ENCODE measurements at regions not wholly inside any gene's neighbourhood (a gene's known extent, or its start where the extent isn't known, plus 50 kb on each side); places are given as distances from the start of the nearest gene placed in this dataset.
"Not testable (repeated sequence)": the region's sequence is repeated elsewhere in the genome, so short reads cannot be mapped to it uniquely, and the experiment has no call there.

DNA sequence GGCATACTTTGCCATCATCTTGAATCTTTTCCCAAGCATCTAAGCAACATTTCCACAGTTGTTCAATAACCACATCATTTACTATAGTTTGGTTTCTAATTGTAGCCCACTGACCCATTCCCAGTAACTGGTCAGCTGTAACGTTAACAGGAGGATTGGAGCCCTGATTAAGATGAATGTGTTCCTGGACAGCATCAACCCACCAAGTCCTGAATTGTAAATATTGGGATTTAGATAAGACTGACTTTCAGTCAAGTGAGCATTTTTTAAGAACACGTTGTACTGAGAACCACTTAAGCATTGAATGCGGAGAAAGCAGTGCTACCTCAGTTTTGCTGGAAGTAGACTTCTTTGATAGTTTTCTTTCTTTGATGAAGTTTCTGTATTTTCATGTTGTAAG lies 53.3 kb upstream of the ARL4D start:
- DNase-seq = not testable (repeated sequence)

DNA sequence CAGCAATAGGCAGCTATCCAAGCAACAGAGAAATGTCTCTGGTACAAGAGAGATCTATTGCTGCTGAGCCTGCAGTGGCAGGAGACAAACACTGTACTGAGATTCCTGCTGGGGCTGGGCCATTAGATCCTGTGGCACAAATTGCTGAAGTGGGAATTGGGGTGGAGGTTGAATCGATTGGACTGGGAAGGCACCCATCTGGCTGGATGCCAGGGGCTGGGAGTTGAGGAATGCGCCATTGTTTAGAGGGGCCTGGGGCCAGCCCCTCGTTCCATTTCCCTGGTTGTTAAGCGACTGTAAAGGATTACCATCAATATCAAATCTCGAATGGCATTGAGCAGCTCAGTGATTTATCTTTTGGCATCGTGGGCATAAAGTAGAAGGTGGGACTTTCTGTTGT lies 54.1 kb upstream of the ARL4D start:
- DNase-seq = no peak

DNA sequence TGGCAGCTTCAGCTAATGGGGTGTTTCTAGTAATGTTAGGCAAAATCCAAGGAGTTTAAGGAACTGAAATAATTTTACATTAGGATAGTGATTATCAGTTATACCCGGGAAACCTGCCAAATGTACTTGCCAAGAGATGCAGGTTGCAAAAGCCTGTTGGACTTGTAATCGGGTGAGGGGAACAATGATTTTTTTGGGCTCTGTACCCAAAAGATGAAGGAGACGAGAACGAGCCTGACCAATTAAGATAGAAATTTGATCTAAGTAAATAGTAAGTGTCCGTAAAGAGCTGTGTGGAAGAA lies 56.3 kb upstream of the ARL4D start:
- DNase-seq = no peak

DNA sequence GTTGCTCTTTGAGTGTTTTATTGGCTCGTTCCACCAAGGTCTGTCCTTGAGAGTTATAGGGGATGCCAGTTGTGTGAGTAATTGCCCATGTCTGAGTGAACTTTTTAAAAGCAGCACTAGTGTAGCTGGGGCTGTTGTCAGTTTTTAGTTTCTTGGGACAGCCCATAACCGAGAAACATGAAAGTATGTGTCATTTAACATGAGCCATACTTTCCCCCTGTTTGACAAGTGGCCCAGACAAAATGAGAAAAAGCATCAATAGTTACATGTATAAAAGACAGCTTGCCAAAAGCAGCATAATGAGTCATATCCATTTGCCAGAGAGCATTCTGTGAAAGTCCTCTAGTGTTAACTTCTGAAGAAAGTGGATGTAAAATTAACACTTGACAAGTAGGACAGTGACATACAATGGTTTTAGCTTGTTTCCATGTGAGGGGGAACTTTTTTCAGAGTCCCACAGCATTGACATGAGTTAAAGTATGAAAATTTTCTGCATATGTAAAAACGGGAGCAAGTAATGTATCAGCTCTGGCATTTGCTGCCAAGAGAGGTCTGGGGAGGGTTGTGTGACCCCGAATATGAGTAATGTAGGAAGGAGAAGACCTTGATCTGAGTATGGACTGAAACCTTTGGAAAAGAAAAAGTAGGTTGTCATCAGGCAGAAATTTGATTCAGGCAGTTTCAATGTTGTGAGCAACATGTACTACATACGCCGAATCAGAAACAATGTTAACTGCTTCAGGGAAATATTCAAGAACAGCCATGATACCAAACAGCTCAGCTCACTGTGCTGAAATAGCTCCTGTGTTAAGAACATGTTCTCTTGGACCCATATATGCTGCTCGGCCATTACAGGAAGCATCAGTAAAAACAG lies 56.8 kb upstream of the ARL4D start:
- DNase-seq = no peak

GRCh38 chr17:43338886-43339516 lies 59.8 kb upstream of the ARL4D start:
- DNase-seq = peak; percentile 62

- no peak for DNase-seq
Measured at GRCh38 chr17:43337684-43338428, 60.9 kb upstream of the ARL4D start.

DNA sequence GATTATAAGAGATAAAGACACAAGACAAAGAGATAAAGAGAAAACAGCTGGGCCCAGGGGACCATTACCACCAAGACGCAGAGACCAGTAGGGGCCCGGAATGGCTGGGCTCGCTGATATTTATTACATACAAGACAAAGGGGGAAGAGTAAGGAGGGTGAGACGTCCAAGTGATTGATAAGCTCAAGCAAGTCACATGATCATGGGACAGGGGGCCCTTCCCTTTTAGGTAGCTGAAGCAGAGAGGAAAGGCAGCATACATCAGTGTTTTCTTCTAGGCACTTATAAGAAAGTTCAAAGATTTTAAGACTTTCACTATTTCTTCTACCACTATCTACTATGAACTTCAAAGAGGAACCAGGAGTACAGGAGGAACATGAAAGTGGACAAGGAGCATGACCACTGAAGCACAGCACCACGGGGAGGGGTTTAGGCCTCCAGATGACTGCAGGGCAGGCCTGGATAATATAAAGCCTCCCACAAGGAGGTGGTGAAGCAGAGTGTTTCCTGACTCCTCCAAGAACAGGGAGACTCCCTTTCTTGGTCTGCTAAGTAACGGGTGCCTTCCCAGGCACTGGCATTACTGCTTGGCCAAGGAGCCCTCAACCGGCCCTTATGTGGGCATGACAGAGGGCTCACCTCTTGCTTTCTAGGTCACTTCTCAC lies 63.9 kb upstream of the ARL4D start:
- DNase-seq = no peak

DNA sequence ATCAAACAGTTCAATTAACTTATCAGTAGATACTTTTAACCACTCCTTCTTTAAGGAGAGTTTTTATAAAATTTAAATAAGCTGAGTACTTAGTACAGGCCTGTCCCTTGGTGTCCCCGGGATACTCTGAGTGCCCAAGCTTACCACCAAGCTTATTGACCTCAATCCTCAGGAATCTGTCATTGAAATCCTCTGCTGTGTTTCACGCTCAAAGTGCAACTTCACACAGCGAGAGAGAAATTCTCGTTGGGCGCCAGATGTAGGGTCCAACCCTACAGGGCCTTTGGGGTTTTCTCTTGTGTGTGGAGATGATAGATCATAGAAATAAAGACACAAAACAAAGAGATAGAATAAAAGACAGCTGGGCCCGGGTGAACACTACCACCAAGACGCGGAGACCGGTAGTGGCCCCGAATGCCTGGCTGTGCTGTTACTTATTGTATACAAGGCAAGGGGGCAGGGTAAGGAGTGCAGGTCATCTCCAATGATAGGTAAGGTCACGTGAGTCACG lies 65.3 kb upstream of the ARL4D start:
- no peak for DNase-seq

GRCh38 chr17:43332230-43332629 lies 66.6 kb upstream of the ARL4D start:
- DNase-seq = no peak

GRCh38 chr17:43330876-43331639 lies 67.7 kb upstream of the ARL4D start:
- DNase-seq = no peak

- no peak for DNase-seq
Measured at GRCh38 chr17:43329183-43329582, 69.6 kb upstream of the ARL4D start.

DNA sequence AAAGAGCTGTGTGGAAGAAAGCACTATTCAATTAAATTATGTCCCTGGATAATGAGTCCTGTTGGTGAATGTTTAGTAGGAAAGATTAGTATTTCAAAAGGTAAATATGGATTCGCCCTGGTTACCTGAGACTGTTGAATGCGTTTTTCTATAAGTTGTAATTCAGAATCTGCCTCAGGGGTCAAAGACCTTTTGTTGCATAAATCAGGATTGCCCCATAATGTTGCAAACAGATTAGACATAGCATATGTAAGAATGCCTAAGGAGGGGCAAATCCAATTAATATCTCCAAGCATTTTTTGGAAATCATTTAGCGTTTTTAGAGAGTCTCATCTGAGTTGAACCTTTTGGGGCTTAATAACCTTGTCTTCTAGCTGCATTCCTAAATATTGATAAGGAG lies 70.1 kb upstream of the ARL4D start:
- DNase-seq = no peak

DNA sequence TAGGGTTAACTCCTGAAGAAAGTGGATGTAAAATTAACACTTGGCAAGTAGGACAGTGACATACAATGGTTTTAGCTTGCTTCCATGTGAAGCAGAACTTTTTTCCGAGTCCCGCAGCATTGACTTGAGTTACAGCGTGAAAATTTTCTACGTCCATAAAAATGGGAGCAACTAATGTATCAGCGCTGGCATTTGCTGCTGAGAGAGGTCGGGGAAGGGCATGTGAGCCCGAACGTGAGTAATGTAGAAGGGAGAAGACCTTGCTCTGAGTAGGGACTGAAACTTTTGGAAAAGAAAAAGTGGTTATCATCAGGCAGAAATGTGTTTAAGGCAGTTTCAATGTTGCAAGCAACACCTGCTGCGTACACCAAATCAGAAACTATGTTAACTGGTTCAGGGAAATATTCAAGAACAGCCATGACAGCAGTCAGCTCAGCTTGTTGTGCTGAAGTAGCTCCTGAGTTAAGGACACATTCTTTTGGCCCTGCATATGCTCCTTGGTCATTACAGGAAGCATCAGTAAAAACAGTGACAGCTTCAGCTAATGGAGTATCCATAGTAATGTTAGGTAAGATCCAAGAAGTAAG lies 70.9 kb upstream of the ARL4D start:
- DNase-seq = no peak

DNA sequence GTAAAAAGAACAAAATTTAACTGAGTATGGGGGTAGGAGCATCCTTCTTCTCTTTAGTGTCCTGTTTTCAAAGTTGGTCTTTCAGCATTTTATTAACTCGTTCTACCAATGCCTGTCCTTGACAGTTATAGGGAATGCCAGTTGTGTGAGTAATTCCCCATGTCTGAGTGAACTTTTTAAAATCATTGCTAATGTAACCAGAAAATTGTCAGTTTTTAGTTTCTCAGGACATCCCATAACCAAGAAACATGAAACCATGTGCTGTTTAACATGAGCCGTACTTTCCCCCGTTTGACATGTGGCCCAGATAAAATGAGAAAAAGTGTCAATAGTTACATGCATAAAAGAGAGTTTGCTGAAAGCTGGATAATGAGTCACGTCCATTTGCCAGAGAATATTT lies 71.4 kb upstream of the ARL4D start:
- no peak for DNase-seq

- no peak for DNase-seq
Measured at GRCh38 chr17:43326490-43327275, 72.1 kb upstream of the ARL4D start.

GRCh38 chr17:43324205-43324893 lies 74.4 kb upstream of the ARL4D start:
- DNase-seq = no peak

- DNase-seq = no peak
Measured at GRCh38 chr17:43319293-43320124, 79.3 kb upstream of the ARL4D start.

DNA sequence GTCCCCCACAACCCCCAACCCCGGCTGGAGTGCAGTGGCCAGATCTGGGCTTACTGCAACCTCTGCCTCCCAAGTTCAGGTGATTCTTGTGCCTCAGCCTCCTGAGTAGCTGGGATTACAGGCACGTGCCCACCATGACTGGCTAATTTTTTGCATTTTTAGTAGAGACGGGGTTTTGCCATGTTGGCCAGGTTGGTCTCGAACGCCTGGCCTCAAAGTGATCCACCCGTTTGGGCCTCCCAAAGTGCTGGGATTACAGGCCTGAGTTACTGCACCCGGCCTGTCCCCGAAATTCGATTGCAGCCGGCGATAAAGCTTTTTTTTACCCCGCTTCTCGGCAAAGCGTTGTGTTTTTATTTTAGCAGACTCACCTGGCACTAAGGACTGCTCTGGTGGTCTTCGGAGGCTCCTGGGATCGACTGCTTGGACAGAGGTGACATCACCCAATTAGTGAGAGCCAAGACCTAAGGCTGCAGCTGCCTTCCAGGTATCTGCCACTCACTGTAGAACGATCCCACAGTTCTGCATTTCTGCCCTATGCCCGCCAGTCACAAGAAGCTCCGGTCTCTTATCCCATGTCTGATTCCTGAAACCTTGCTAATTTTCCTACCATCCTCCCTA lies 82.2 kb upstream of the ARL4D start:
- no peak for DNase-seq

DNA sequence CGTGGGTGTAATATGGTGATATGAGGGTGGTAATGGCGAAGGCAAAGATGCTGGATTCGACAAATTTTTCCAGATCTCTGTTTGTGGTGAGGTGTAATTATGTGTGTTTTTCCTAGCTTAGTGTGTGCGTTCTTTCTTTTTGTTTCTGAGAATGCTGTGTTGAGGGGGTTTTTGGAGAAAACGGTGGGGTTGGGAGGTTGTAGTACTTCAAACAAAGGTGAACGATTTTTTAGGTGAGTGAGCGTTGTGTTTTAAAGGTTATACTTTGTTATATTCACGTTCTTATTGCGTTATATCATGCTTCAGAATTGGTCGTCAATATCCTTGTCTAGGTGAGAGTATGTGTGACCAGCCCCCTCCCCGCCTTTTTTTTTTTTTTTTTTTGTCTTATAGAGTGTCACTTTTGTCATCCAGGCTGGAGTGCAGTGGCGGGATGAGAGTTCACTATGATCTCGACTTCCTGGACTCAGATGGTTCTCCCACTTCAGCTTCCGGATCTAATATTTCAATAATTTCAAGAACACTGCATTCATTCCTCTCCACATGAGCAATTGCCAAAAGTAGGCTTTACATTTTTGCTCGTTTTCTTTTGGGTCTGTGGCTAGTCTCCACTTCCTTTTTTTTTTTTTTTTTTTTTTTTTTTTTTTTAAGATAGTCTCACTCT lies 82.2 kb upstream of the RNU2-1 start:
- no peak for DNase-seq
